H9 (cell line): ENCODE measurements at regions not wholly inside any gene's neighbourhood (a gene's known extent, or its start where the extent isn't known, plus 50 kb on each side); places are given as distances from the start of the nearest gene placed in this dataset.

Experiments
- DNase-seq: peaks from one replicate; pipeline ENCODE4 v3.0.0-alpha.2; 2017
- H2AFZ ChIP-seq: one replicate; pipeline ENCODE4 v1.6.1; 2013; ENCODE audit warnings: mild to moderate bottlenecking, low read length, control low read depth, moderate library complexity
- H2AK5ac ChIP-seq: 2 replicates; pipeline ENCODE4 v1.6.1; 2013; ENCODE audit warnings: low read length, control low read depth, mixed read lengths; ENCODE audit not compliant: insufficient read length
- H2BK120ac ChIP-seq: one replicate; pipeline ENCODE4 v1.6.1; 2013; ENCODE audit warnings: low read depth, mild to moderate bottlenecking, low read length, control low read depth, inconsistent platforms; ENCODE audit not compliant: poor library complexity, severe bottlenecking
- H2BK12ac ChIP-seq: 2 replicates; pipeline ENCODE4 v1.6.1; 2013; ENCODE audit warnings: low read length, control low read depth, mixed read lengths, low read depth; ENCODE audit not compliant: insufficient read length
- H2BK15ac ChIP-seq: 2 replicates; pipeline ENCODE4 v1.6.1; 2013; ENCODE audit warnings: low read depth, low read length, control low read depth
- H2BK20ac ChIP-seq: one replicate; pipeline ENCODE4 v1.6.1; 2013; ENCODE audit warnings: low read depth, mild to moderate bottlenecking, low read length, control low read depth, inconsistent platforms; ENCODE audit not compliant: poor library complexity, severe bottlenecking
- H2BK5ac ChIP-seq: 2 replicates; pipeline ENCODE4 v1.6.1; 2013; ENCODE audit warnings: low read length, control low read depth, mixed read lengths; ENCODE audit not compliant: insufficient read length
- H3K14ac ChIP-seq: 2 replicates; pipeline ENCODE4 v1.6.1; 2013; ENCODE audit warnings: low read length, control low read depth; ENCODE audit not compliant: insufficient read depth
- H3K18ac ChIP-seq: 2 replicates; pipeline ENCODE4 v1.6.1; 2013; ENCODE audit warnings: low read depth, mild to moderate bottlenecking, mixed read lengths, low read length, control low read depth; ENCODE audit not compliant: insufficient read length
- H3K23ac ChIP-seq: 2 replicates; pipeline ENCODE4 v1.6.1; 2013; ENCODE audit warnings: low read length, control low read depth, mixed read lengths, low read depth; ENCODE audit not compliant: insufficient read length
- H3K23me2 ChIP-seq: 2 replicates; pipeline ENCODE4 v1.6.1; 2013; ENCODE audit warnings: low read depth, mild to moderate bottlenecking, mixed read lengths, low read length, control low read depth; ENCODE audit not compliant: insufficient read length, poor library complexity, severe bottlenecking
- H3K27ac ChIP-seq: 2 replicates; pipeline ENCODE4 v1.5.1; 2013; ENCODE audit warnings: low read length, control low read depth, mixed read lengths, low read depth; ENCODE audit not compliant: insufficient read length
- H3K27me3 ChIP-seq: 2 replicates; pipeline ENCODE4 v1.6.1; 2013; ENCODE audit warnings: low read length, control low read depth, inconsistent platforms; ENCODE audit not compliant: insufficient read depth
- H3K4ac ChIP-seq: 2 replicates; pipeline ENCODE4 v1.6.1; 2013; ENCODE audit warnings: low read depth, mild to moderate bottlenecking, control low read depth, inconsistent platforms, low read length, moderate library complexity
- H3K4me1 ChIP-seq: 2 replicates; pipeline ENCODE4 v1.6.1; 2013; ENCODE audit warnings: low read length, control low read depth, inconsistent platforms; ENCODE audit not compliant: insufficient read depth
- H3K4me2 ChIP-seq: 2 replicates; pipeline ENCODE4 v1.6.1; 2013; ENCODE audit warnings: low read length, control low read depth, mixed read lengths; ENCODE audit not compliant: insufficient read length, insufficient read depth
- H3K56ac ChIP-seq: 2 replicates; pipeline ENCODE4 v1.6.1; 2013; ENCODE audit warnings: low read depth, mild to moderate bottlenecking, mixed read lengths, low read length, control low read depth; ENCODE audit not compliant: insufficient read length
- H3K79me1 ChIP-seq: 2 replicates; pipeline ENCODE4 v1.6.1; 2013; ENCODE audit warnings: low read depth, mild to moderate bottlenecking, moderate library complexity, low read length, control low read depth, inconsistent platforms; ENCODE audit not compliant: insufficient read depth, poor library complexity, severe bottlenecking
- H3K79me2 ChIP-seq: 2 replicates; pipeline ENCODE4 v1.6.1; 2013; ENCODE audit warnings: low read length, control low read depth, inconsistent platforms; ENCODE audit not compliant: insufficient read depth
- H3K9ac ChIP-seq: 2 replicates; pipeline ENCODE4 v1.6.1; 2013; ENCODE audit warnings: low read length, control low read depth, mixed read lengths; ENCODE audit not compliant: insufficient read length; ENCODE audit errors: extremely low read depth
- H3K9me3 ChIP-seq: one replicate; pipeline ENCODE4 v1.6.1; 2013; ENCODE audit warnings: low read depth, low read length, inconsistent platforms; ENCODE audit not compliant: control insufficient read depth
- H3T11ph ChIP-seq: one replicate; pipeline ENCODE4 v1.6.1; 2013; ENCODE audit warnings: mild to moderate bottlenecking, low read length, control low read depth, inconsistent platforms
- H4K20me1 ChIP-seq: one replicate; pipeline ENCODE4 v1.6.1; 2013; ENCODE audit not compliant: control insufficient read depth, insufficient read length, insufficient read depth
- H4K5ac ChIP-seq: 2 replicates; pipeline ENCODE4 v1.6.1; 2013; ENCODE audit warnings: low read depth, mild to moderate bottlenecking, mixed read lengths, low read length, control low read depth; ENCODE audit not compliant: insufficient read length
- H4K8ac ChIP-seq: replicated peaks from 2 replicates; pipeline ENCODE4 v1.6.1; 2013; ENCODE audit warnings: low read length, control low read depth, mixed read lengths, low read depth; ENCODE audit not compliant: insufficient read length
- H4K91ac ChIP-seq: 2 replicates; pipeline ENCODE4 v1.6.1; 2013; ENCODE audit warnings: low read depth, mild to moderate bottlenecking, moderate library complexity, mixed read lengths, low read length, control low read depth; ENCODE audit not compliant: insufficient read length
- H3K27ac Mint-ChIP-seq, 3 experiments: 2 replicates in 2 of 3; 3 replicates in 1 of 3; pipeline ENCODE4 v1.8.0; 2020 to 2021; ENCODE audit warnings: mixed read lengths in 3 of 3, mild to moderate bottlenecking in 1 of 3, moderate library complexity in 1 of 3
- H3K27me3 Mint-ChIP-seq: 2 replicates; pipeline ENCODE4 v1.8.0; 2021; ENCODE audit warnings: low read depth, mild to moderate bottlenecking, moderate library complexity, mixed read lengths
- H3K36me3 Mint-ChIP-seq, 3 experiments: 2 replicates in 2 of 3; 3 replicates in 1 of 3; pipeline ENCODE4 v1.8.0; 2020 to 2021; ENCODE audit warnings: low read depth in 3 of 3, mixed read lengths in 3 of 3; ENCODE audit not compliant: insufficient read depth in 1 of 3
- H3K4me1 Mint-ChIP-seq, 2 experiments: 2 replicates each; pipeline ENCODE4 v1.8.0; 2020; ENCODE audit warnings: mixed read lengths in 2 of 2
- H3K4me3 Mint-ChIP-seq, 2 experiments: 2 replicates in 1 of 2; 3 replicates in 1 of 2; pipeline ENCODE4 v1.8.0; 2020 to 2021; ENCODE audit warnings: mild to moderate bottlenecking in 2 of 2, mixed read lengths in 2 of 2, moderate library complexity in 1 of 2
- H3K9me3 Mint-ChIP-seq, 2 experiments: 2 replicates in 1 of 2; 3 replicates in 1 of 2; pipeline ENCODE4 v1.8.0; 2020; ENCODE audit warnings: mild to moderate bottlenecking in 2 of 2, mixed read lengths in 2 of 2, moderate library complexity in 1 of 2
- CTCF ChIP-seq: fragments of 200-600 bp; sonication (generic); conservative IDR thresholded peaks from 3 replicates; pipeline ENCODE4 v1.8.0; 2021; ENCODE audit warnings: antibody characterized with exemption, mild to moderate bottlenecking
- WGBS: extraction: QIAGEN DNeasy Blood & Tissue Kit; methylation state at CpG from one replicate; pipeline ENCODE4 v1.1.7; 2013; ENCODE audit warnings: missing lambda C conversion rate, low lambda C conversion rate, mixed read lengths; ENCODE audit not compliant: insufficient read length; ENCODE audit errors: extremely low coverage; 5-methylcytosine and 5-hydroxymethylcytosine counted together

- H3K4me2 ChIP-seq, result no peak overlapping the region
- no peaks in the 10 kb centered on the region for H3K79me2 ChIP-seq
- H4K8ac ChIP-seq, result no peak overlapping the region
- no peaks in the 10 kb centered on the region for H3K23me2 ChIP-seq
- H4K5ac ChIP-seq, result no peak overlapping the region
- no peaks in the 10 kb centered on the region for H4K20me1 ChIP-seq
- H3K23ac ChIP-seq, result no peak overlapping the region
- no peak overlapping the region for H2BK20ac ChIP-seq
- no peak overlapping the region for H2AK5ac ChIP-seq
- Mint-ChIP-seq H3K9me3 (peaks cover 25 to 29% of the 10 kb centered on the region in 2 experiments), H3K4me3 (no peak overlapping the region), H3K27me3 (no peaks in the 10 kb centered on the region), H3K36me3 (peaks cover 20 to 27% (median 22%) of the 10 kb centered on the region in 3 experiments; a peak in 6 of 7 replicates), H3K27ac (no peak overlapping the region), H3K4me1 (peaks cover 4 to 5% of the 10 kb centered on the region in 2 experiments)
- WGBS, result no CpG with 5 or more reads among the region's 3 CpGs
- H3K79me1 ChIP-seq, result no peaks in the 10 kb centered on the region
- no peak overlapping the region for H3K14ac ChIP-seq
- H2BK120ac ChIP-seq, result no peak overlapping the region
- H2BK12ac ChIP-seq, result no peak overlapping the region
- no peak overlapping the region for H3K27ac ChIP-seq
- no peak overlapping the region for H3K9ac ChIP-seq
- H3K18ac ChIP-seq, result no peak overlapping the region
- no peaks in the 10 kb centered on the region for H3K9me3 ChIP-seq
- H3K4ac ChIP-seq, result no peak overlapping the region
- DNase-seq, result no peak
- no peaks in the 10 kb centered on the region; the same call in 1 of the 2 replicates for H3K4me1 ChIP-seq
- no peak overlapping the region for H2AFZ ChIP-seq
- no peaks in the 10 kb centered on the region for H3K27me3 ChIP-seq
- H3T11ph ChIP-seq, result no peak overlapping the region
- no peak overlapping the region for H2BK15ac ChIP-seq
- TF ChIP-seq CTCF, result no peak
- no peak overlapping the region for H2BK5ac ChIP-seq
- H4K91ac ChIP-seq, result no peak overlapping the region
- no peak overlapping the region for H3K56ac ChIP-seq
Measured at GRCh38 chr12:46571608-46572007, 199.0 kb upstream of the SLC38A2 start.
